Kidney glomerular epithelial cell (primary cell): ENCODE measurements at regions not wholly inside any gene's neighbourhood (a gene's known extent, or its start where the extent isn't known, plus 50 kb on each side); places are given as distances from the start of the nearest gene placed in this dataset.
A peak's percentile ranks its signal among the peaks of the same experiment; 100 is the strongest.
"Not testable (repeated sequence)": the region's sequence is repeated elsewhere in the genome, so short reads cannot be mapped to it uniquely, and the experiment has no call there.

Experiments used
- DNase-seq: peaks from one replicate; lab custom pipeline; 2025; lab: John Stamatoyannopoulos, UW

GRCh38 chr4:124943145-124943889 is 230.8 kb upstream of the ANKRD50 start:
- no peak for DNase-seq

DNA sequence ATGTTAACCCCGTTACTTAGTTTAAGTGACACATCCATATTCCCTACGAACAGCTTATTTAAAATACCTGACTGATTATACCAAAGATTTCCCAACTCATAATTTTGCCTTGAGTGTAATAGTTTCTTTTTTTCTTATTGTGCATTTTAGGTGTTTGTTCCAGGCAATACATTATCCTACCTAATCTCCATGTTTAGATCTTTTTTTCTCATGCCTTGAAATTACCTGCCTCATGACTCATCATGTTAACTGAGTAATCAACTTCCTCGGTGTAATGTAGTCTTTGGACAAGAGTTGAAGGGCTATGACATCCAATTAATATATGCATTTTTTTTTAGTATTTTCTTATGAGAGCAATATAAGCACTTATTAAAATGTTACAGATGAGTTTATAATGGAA is 228.7 kb upstream of the ANKRD50 start:
- DNase-seq = peak; percentile 52

GRCh38 chr4:124940387-124940786 is 227.9 kb upstream of the ANKRD50 start:
- peak; percentile 99 for DNase-seq

DNA sequence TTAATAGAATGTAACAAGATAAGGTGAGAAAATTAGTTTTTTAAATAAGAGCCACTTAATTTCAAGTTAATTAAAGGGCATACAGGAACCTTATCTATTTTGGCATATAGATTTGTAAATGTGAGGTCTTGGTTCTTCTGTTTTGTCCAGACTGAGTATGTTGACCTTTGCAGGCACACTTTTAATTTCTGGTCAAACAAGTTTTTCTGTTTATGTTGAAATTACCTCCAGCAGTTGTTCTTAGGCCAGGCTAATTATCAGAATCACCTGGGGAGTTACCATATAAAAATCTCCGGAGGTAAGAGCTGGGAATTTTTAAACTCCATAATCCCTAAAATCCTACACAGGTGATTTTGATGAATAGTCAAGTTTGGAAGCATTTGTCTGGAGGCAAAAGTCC is 227.4 kb upstream of the ANKRD50 start:
- DNase-seq = no peak

DNA sequence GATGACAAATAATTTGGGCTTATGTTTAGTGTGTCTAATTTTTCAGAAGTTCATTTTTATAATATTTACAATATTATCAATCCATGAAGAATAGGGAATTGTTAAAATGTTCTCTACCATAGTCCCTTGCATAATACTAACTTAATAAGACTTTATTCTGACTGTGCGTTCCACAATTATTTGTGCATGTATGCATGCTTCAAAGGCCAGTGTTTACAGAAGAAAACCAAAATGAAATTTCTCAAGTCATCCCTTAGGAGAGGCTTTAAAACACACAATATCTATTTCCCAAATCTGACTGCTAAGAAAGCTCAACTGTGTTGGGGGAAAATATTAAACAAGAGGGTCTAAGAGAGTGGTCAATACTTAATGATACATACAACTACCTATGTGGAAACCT is 226.3 kb upstream of the ANKRD50 start:
- no peak for DNase-seq

DNA sequence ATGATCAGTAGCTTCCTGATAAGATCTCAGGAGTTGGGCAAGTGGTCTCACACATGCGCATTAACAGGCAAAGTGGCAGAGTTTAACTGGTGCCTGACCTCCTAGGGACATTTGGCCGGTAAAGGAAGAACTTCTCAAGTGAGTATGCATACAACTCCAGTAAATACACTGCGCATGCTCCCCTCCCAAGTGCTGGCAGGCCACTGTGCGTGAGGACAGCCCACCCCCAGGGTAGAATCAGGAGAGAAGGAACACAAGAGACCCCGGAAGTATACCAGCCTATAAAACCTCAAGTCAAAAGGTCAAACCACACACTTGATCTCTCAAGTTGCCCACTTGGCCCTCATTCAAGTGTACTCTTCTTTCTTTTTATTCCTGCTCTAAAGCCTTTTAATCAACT is 225.5 kb upstream of the ANKRD50 start:
- no peak for DNase-seq

- no peak for DNase-seq
These were observed 223.9 kb upstream of the ANKRD50 start for GRCh38 chr4:124936427-124936826.

DNA sequence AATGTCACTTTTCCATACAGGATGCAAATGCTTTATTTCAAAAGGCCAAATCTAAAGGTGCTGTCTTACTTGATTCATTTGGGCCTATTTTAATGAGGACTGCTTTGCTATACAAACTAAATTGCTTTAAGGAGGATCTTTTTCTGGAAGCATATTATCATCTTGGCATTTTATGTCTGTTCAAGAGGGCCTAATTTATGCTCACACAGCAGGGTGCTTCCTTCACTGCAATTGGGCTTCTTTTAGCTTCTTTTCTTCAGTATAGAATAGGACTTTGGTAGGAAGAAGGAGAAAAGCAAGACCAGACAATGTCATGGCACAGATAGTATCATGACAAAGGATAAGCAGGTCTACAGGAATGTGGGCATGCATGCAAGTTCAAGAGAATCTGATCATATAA is 222.4 kb upstream of the ANKRD50 start:
- no peak for DNase-seq

DNA sequence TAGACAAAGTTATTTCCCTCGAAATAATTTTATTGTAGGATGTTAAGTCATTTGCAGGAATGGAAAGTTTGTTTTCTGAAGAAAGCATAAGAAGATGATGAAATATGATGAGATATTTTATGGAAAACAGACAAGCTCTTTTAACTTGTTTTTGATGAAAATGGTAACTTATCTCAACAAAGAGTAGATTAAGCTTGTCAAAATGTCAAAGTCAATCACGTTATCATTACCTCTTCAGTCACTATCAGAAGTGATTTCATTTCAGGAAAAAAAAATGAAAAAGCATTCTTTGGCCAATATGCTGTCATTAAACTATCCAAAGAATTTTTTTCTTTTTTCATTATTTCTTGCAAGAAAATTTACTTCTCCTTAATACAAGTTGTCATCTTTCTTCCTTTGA is 221.0 kb upstream of the ANKRD50 start:
- no peak for DNase-seq

GRCh38 chr4:124932447-124932846 is 219.9 kb upstream of the ANKRD50 start:
- DNase-seq = no peak

DNA sequence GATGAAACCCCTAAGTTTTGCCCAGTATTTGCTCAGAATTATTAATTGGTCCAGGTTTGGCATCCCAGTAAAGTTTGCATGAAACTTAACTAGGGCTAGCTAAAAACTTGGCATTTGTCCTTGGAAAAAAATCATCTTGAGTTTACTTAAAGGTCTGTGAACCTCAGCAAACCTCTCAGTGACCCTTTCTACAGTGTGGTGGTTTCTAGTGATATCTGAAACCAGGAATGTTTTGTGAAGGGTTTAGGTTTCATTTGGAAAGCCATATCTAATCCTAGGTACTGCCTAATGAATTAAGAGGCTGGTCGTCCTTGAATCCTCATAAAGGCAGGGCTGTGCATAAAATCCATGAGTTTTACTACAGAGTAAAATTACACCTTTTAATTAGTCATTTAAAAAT is 218.5 kb upstream of the ANKRD50 start:
- DNase-seq = no peak

GRCh38 chr4:124922748-124923147 is 210.2 kb upstream of the ANKRD50 start:
- DNase-seq = not testable (repeated sequence)

- no peak for DNase-seq
These were observed 206.1 kb upstream of the ANKRD50 start for GRCh38 chr4:124918559-124919122.

- DNase-seq = no peak
These were observed 202.5 kb upstream of the ANKRD50 start for GRCh38 chr4:124915073-124915472.

- DNase-seq = no peak
These were observed 200.7 kb upstream of the ANKRD50 start for GRCh38 chr4:124913237-124913636.

- DNase-seq = no peak
These were observed 197.8 kb upstream of the ANKRD50 start for GRCh38 chr4:124910327-124910726.

- no peak for DNase-seq
These were observed 195.3 kb upstream of the ANKRD50 start for GRCh38 chr4:124907881-124908280.

DNA sequence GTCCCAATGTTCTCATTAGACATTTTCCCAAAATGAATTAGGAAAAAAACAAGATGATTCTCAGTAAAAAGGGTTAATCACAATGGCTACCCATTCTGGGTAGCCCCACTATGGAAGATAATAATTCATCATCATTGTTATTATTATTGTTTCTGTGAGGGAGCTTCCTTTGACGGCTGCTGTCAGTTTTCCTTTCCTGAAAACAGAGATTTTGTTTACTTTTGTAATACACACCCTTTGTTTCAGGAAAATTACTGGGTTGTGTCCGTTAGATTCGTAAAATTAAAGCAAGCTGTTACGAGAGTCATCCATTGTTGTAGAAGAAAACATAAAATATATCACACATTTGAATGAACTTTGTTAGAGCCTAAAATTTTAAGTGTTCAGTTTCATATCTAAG is 192.9 kb upstream of the ANKRD50 start:
- no peak for DNase-seq

GRCh38 chr4:124904723-124905388 is 192.3 kb upstream of the ANKRD50 start:
- DNase-seq = no peak

DNA sequence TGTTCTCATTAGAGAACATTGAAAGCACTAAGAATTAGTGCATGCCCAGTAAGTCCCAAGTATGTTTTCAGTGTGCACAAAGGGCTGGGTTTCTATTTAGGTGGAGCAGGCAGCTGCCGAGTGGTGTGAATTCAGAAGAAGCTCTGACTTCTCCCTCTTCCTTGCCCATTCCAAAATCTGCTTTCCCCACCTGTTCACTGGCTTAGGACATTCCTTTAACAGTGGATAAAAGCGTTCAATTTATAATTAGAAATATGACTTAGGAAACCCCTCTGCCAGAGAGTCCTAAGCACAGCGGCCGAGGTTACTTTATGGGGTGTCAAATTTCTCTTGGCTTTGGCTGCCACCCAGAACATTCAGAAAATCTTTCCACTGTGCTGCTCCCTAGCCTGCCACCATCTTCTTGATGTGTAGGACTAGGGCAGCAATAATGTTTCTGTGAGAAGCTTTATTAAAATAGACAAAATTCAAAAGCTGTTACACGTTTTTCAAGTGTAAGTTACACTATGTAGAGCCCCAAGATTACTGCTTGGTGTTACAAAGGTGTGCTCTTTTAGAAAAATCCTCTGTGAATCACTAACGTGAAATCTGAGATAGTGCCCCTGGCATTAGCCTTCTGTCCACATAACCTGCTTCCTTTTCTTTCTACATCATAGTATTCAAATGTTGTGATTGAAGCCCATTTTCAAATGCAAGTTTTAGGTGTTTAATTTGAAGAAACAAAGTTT is 191.6 kb upstream of the ANKRD50 start:
- DNase-seq = peak; percentile 31

GRCh38 chr4:124902001-124902515 is 189.5 kb upstream of the ANKRD50 start:
- DNase-seq = no peak

- DNase-seq = no peak
These were observed 187.5 kb upstream of the ANKRD50 start for GRCh38 chr4:124899997-124900396.

DNA sequence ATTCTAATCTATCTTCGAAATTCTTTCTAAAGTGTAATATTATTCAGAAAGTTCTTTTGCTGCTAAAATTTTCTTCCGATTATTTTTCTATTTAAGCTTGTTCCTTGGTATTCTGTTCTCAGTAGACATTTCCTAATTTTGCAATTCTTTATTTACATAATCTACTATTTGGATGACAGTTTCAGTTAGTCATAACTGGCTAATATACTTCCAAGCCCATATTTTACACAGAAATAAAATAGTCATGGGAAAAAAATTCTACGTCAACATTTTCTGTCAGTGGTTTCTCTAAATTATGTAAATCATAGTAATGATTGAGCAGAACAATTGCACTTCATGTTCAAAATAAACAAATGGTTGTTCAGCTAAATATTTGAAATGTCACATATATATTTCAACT is 178.0 kb upstream of the ANKRD50 start:
- no peak for DNase-seq
